ENCODE measurements at regions not wholly inside any gene's neighbourhood (a gene's known extent, or its start where the extent isn't known, plus 50 kb on each side); places are given as distances from the start of the nearest gene placed in this dataset.

DNA sequence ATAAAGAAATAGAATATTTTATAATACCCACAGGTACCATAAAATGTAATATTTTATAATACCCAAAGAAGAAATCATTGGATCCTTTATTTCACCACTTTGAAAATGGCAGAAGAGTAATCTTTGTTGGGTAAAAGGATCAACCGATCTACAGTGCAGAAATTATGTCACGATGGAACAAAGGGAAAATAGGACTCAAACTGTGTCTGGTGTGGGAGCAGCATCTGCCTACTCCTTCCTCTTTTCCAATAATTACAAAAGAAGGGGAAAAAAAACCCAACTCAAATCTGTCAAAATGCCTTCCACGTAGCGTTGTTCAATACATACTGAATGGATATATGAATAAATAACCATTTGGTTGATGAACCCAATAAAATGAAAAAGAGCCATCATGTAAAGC is 492.6 kb upstream of the TBL1XR1 start:
- no peak for DNase-seq (ENCODE audit: low spot score)
- H3K36me3 ChIP-seq (ENCODE audit: control insufficient read depth in 4 of 4, insufficient read depth in 3 of 4, low read depth in 1 of 4, low read length in 3 of 4), result no peaks in the 10 kb centered on the region
- H3K27ac ChIP-seq (ENCODE audit: low read depth in 1 of 2, low read length in 2 of 2), result no peak overlapping the region
- no peak for TF ChIP-seq FOXA2 (IDR thresholded peaks at IDR 0.05)
- H3K9me3 ChIP-seq (ENCODE audit: control insufficient read depth in 4 of 4, low read length in 3 of 4), result no peaks in the 10 kb centered on the region
- no peaks in the 10 kb centered on the region for H3K4me1 ChIP-seq (ENCODE audit: control insufficient read depth in 4 of 4, insufficient read depth in 4 of 4, low read length in 3 of 4)
- no peaks in the 10 kb centered on the region for H3K27me3 ChIP-seq (ENCODE audit: control insufficient read depth in 4 of 4, insufficient read depth in 4 of 4, low read length in 3 of 4)
- no peak overlapping the region for H3K9ac ChIP-seq (ENCODE audit: low read depth in 1 of 2, low read length in 2 of 2)
- 94% methylated on average over 4 of the region's 4 CpGs for WGBS
- no peak overlapping the region for H3K4me3 ChIP-seq (ENCODE audit: low read depth in 1 of 3, low read length in 3 of 3)

DNA sequence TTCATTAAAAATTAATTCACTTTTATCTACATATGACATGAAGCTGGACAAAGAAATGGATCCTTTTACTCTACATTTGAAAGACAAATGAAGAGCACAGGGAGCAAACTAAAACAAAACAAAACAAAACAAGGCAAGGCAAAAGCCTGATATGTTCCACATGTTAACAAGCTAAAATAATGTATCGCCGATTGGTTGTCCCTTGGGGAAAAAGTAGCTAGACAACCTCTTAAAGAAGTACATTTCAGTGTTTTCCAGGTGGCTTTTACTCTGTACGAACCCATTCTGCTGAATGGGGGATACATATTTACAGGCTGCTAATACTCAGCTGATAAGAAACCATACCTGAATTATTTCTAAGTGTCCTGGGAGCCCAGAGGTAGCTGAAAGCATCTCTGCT is 493.0 kb upstream of the TBL1XR1 start:
- Histone ChIP-seq H3K9ac (ENCODE audit: low read depth in 1 of 2, low read length in 2 of 2) (no peak overlapping the region), H3K36me3 (ENCODE audit: control insufficient read depth in 4 of 4, insufficient read depth in 3 of 4, low read depth in 1 of 4, low read length in 3 of 4) (no peaks in the 10 kb centered on the region), H3K9me3 (ENCODE audit: control insufficient read depth in 4 of 4, low read length in 3 of 4) (no peaks in the 10 kb centered on the region), H3K4me1 (ENCODE audit: control insufficient read depth in 4 of 4, insufficient read depth in 4 of 4, low read length in 3 of 4) (no peaks in the 10 kb centered on the region), H3K27ac (ENCODE audit: low read depth in 1 of 2, low read length in 2 of 2) (no peak overlapping the region), H3K4me3 (ENCODE audit: low read depth in 1 of 3, low read length in 3 of 3) (no peak overlapping the region), H3K27me3 (ENCODE audit: control insufficient read depth in 4 of 4, insufficient read depth in 4 of 4, low read length in 3 of 4) (no peaks in the 10 kb centered on the region)
- no peak for TF ChIP-seq FOXA1 (IDR thresholded peaks at IDR 0.05)
- TF ChIP-seq, protein P1, sequence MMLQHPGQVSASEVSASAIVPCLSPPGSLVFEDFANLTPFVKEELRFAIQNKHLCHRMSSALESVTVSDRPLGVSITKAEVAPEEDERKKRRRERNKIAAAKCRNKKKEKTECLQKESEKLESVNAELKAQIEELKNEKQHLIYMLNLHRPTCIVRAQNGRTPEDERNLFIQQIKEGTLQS (IDR thresholded peaks at IDR 0.05), result no peak
- TF ChIP-seq FOXA2 (IDR thresholded peaks at IDR 0.05), result no peak
- no peak for TF ChIP-seq RXRA (IDR thresholded peaks at IDR 0.05)
- no peak for TF ChIP-seq HNF4G (IDR thresholded peaks at IDR 0.05)
- TF ChIP-seq, protein P2, sequence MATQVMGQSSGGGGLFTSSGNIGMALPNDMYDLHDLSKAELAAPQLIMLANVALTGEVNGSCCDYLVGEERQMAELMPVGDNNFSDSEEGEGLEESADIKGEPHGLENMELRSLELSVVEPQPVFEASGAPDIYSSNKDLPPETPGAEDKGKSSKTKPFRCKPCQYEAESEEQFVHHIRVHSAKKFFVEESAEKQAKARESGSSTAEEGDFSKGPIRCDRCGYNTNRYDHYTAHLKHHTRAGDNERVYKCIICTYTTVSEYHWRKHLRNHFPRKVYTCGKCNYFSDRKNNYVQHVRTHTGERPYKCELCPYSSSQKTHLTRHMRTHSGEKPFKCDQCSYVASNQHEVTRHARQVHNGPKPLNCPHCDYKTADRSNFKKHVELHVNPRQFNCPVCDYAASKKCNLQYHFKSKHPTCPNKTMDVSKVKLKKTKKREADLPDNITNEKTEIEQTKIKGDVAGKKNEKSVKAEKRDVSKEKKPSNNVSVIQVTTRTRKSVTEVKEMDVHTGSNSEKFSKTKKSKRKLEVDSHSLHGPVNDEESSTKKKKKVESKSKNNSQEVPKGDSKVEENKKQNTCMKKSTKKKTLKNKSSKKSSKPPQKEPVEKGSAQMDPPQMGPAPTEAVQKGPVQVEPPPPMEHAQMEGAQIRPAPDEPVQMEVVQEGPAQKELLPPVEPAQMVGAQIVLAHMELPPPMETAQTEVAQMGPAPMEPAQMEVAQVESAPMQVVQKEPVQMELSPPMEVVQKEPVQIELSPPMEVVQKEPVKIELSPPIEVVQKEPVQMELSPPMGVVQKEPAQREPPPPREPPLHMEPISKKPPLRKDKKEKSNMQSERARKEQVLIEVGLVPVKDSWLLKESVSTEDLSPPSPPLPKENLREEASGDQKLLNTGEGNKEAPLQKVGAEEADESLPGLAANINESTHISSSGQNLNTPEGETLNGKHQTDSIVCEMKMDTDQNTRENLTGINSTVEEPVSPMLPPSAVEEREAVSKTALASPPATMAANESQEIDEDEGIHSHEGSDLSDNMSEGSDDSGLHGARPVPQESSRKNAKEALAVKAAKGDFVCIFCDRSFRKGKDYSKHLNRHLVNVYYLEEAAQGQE (IDR thresholded peaks at IDR 0.05), result no peak
- TF ChIP-seq SP1 (IDR thresholded peaks at IDR 0.05), result no peak
- TF ChIP-seq YY1 (IDR thresholded peaks at IDR 0.05), result no peak
- no peak for TF ChIP-seq GABPA (IDR thresholded peaks at IDR 0.05 in 1 of 2, conservative IDR thresholded peaks at IDR 0.05 in 1 of 2)
- TF ChIP-seq JUND (IDR thresholded peaks at IDR 0.05), result no peak
- TF ChIP-seq, protein P3, sequence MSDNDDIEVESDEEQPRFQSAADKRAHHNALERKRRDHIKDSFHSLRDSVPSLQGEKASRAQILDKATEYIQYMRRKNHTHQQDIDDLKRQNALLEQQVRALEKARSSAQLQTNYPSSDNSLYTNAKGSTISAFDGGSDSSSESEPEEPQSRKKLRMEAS (IDR thresholded peaks at IDR 0.05), result no peak
- WGBS, result 94% methylated on average over 3 of the region's 3 CpGs
- no peak for DNase-seq (ENCODE audit: low spot score)

DNA sequence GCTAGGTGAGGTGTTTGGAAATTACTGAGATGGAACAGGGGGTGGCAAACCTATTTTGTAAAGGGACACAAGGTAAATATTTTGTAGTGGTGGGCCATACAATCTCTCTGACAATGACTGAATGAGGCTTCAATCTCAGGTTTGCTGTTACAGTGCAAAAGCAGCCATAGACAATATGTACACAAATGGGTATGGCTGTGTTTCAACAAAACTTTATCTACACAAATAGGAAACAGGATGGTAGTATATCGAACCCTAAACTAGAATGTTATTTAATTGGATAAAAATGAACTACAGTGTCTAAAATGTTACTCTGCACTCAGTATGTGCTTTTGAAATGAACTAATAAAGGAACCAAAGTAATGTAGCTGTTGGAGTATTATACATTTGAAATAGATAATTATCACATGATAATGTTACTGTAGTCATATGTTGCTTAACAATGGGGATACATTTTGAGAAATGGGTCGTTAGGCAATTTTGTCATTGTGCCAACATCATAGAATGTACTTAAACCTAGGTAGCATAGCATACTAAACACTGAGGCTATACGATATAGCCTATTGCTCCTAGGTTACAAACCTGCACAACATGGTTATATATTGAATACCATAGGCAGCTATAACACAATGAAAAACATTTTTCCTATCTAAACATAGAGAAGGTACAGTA is 495.2 kb upstream of the TBL1XR1 start:
- Histone ChIP-seq H3K9ac (ENCODE audit: low read depth in 1 of 2, low read length in 2 of 2) (no peak overlapping the region), H3K4me1 (ENCODE audit: control insufficient read depth in 4 of 4, insufficient read depth in 4 of 4, low read length in 3 of 4) (no peaks in the 10 kb centered on the region), H3K27me3 (ENCODE audit: control insufficient read depth in 4 of 4, insufficient read depth in 4 of 4, low read length in 3 of 4) (no peaks in the 10 kb centered on the region), H3K36me3 (ENCODE audit: control insufficient read depth in 4 of 4, insufficient read depth in 3 of 4, low read depth in 1 of 4, low read length in 3 of 4) (no peaks in the 10 kb centered on the region), H3K4me3 (ENCODE audit: low read depth in 1 of 3, low read length in 3 of 3) (no peak overlapping the region), H3K27ac (ENCODE audit: low read depth in 1 of 2, low read length in 2 of 2) (no peak overlapping the region), H3K9me3 (ENCODE audit: control insufficient read depth in 4 of 4, low read length in 3 of 4) (no peaks in the 10 kb centered on the region)
- no peak for TF ChIP-seq YY1 (IDR thresholded peaks at IDR 0.05)
- TF ChIP-seq RXRA (IDR thresholded peaks at IDR 0.05), result no peak
- TF ChIP-seq EGR1 (IDR thresholded peaks at IDR 0.05; ENCODE audit: low read depth in 2 of 2), result no peak
- no peak for TF ChIP-seq RAD21 (IDR thresholded peaks at IDR 0.05)
- TF ChIP-seq, protein P4, sequence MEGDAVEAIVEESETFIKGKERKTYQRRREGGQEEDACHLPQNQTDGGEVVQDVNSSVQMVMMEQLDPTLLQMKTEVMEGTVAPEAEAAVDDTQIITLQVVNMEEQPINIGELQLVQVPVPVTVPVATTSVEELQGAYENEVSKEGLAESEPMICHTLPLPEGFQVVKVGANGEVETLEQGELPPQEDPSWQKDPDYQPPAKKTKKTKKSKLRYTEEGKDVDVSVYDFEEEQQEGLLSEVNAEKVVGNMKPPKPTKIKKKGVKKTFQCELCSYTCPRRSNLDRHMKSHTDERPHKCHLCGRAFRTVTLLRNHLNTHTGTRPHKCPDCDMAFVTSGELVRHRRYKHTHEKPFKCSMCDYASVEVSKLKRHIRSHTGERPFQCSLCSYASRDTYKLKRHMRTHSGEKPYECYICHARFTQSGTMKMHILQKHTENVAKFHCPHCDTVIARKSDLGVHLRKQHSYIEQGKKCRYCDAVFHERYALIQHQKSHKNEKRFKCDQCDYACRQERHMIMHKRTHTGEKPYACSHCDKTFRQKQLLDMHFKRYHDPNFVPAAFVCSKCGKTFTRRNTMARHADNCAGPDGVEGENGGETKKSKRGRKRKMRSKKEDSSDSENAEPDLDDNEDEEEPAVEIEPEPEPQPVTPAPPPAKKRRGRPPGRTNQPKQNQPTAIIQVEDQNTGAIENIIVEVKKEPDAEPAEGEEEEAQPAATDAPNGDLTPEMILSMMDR (IDR thresholded peaks at IDR 0.05; ENCODE audit: low read depth, low read length, missing input control), result no peak
- no peak for TF ChIP-seq FOXA2 (IDR thresholded peaks at IDR 0.05)
- WGBS, result 66% methylated on average over 3 of the region's 3 CpGs
- DNase-seq (ENCODE audit: low spot score), result no peak
